Peyer's patch (tissue), 4 donors: ENCODE measurements at regions not wholly inside any gene's neighbourhood (a gene's known extent, or its start where the extent isn't known, plus 50 kb on each side); places are given as distances from the start of the nearest gene placed in this dataset.

ENCODE experiments used
- DNase-seq, 3 donors: peaks; one replicate each; pipeline ENCODE4 v3.0.0-alpha.2; 2017 to 2019
- H3K27ac ChIP-seq, 4 donors: fragments of 200-600 bp; sonication (generic); one replicate each; pipeline ENCODE4 v1.5.1; 2016 to 2019
- H3K27me3 ChIP-seq, 2 donors: fragments of 200-600 bp; sonication (generic); one replicate each; pipeline ENCODE4 v1.5.1; 2019
- H3K36me3 ChIP-seq, 3 donors: fragments of 200-600 bp; sonication (generic); one replicate each; pipeline ENCODE4 v1.5.1; 2016 to 2019
- H3K4me1 ChIP-seq, 4 donors: fragments of 200-600 bp; sonication (generic); one replicate each; pipeline ENCODE4 v1.5.1; 2016 to 2019
- H3K4me3 ChIP-seq, 4 donors: fragments of 200-600 bp; sonication (generic); 1 replicate in 3 of 4; 2 replicates in 1 of 4; pipeline ENCODE4 v1.5.1; 2016 to 2019; ENCODE audit warnings: mild to moderate bottlenecking in 1 of 4
- H3K9me3 ChIP-seq, 4 donors: fragments of 200-600 bp; sonication (generic); one replicate each; pipeline ENCODE4 v1.5.1; 2016 to 2019; ENCODE audit warnings: mild to moderate bottlenecking in 1 of 4
- CTCF ChIP-seq, 6 experiments: fragments of 450-650 bp in 4 of 6; fragments of 200-600 bp in 2 of 6; sonication (generic) in 1 of 6; IDR thresholded peaks; one replicate each; pipeline ENCODE4 v1.5.1; 2017 to 2019; ENCODE audit warnings: antibody characterized with exemption in 6 of 6, mild to moderate bottlenecking in 3 of 6, moderate library complexity in 1 of 6
- POLR2A ChIP-seq, 2 donors: fragments of 450-650 bp; IDR thresholded peaks; one replicate each; pipeline ENCODE4 v1.5.1; 2017; ENCODE audit warnings: antibody characterized with exemption in 2 of 2, mild to moderate bottlenecking in 2 of 2, moderate library complexity in 2 of 2

DNA sequence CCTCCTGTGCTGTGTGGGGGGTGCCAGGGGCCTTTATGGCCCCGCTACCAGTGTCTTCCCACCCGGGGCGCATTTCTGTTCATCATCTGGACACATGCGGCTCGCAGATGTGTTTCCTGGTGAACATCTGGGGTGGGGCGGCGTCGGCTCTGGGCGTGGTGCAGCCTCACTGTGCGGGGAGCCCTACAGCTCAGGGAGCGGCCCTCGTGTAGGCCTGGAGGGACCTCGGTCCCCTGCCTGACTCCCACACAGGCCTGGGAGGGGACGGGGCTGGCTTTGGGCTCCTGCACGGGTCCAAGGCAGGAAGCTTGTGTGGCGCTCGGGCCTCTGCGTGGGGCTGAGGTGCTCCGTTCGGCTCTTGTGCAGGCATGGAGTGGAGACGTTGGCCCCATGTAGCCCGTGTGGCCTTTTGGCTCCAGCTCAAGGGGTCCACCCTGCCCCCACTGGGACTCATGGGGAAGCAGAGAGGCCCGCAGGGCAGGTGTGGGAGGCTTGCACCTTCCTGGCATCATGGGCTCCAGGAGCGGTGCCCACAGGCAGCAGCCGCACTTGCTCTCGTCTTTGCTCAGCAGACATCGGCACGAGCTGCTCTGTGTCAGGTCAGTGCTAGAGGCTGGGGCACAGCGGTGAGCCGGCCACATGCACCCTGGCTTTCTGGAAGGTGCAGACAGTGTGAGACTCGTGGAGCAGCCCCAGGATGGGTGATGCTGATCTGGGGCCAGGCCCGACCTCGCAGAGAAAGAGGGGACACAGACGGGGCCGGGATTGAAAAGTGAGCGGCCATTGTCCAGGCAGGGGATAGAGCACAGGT, 90.1 kb upstream of the ACTRT2 start:
- no peaks in the 10 kb centered on the region for H3K27me3 ChIP-seq
- no peak for TF ChIP-seq POLR2A (IDR thresholded peaks at IDR 0.05)
- no peak for TF ChIP-seq CTCF (IDR thresholded peaks at IDR 0.05)
- DNase-seq: no peak

DNA sequence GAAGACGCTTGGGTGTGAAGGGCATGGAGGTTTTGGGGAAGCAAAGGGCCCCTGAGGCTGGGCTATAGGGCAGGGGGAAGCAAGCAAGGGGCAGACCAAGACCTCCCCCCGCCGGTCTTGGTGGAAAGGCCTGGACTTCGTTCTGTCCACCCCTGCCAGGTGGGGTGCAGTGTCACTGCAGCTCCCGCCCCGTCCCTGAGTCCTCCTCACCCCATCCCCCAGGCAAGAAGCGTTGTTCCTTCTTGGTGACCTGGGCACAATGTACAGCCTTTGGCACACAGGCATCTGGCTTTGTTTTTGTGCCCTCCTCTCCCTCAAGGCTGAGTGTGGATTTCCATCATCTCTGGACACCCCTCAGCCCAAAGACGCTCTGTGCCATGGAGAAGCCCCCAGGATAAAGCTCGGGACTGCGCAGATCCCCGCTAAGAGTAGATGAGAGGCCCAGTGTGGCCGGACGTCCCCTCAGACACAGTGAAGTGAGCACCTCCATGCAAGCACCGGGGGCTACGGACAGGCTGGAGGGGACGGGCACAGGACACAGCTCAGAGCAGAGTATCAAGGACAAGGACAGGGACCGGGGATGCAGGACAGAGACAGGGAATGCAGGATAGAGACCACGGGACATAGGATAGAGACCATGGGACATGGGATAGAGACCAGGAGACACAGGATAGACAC, 89.4 kb upstream of the ACTRT2 start:
- TF ChIP-seq CTCF (IDR thresholded peaks at IDR 0.05) (no peak), POLR2A (IDR thresholded peaks at IDR 0.05) (no peak)

More for the DNA sequence above, 90.1 kb upstream of the ACTRT2 start:
- no peak overlapping the region for H3K27ac ChIP-seq
- H3K36me3 ChIP-seq: no peaks in the 10 kb centered on the region
- H3K4me1 ChIP-seq: no peaks in the 10 kb centered on the region
- no peaks in the 10 kb centered on the region for H3K9me3 ChIP-seq
- no peak overlapping the region for H3K4me3 ChIP-seq

GRCh38 chr1:2932671-2933350, 88.5 kb upstream of the ACTRT2 start:
- Histone ChIP-seq H3K9me3 (no peaks in the 10 kb centered on the region), H3K4me1 (no peaks in the 10 kb centered on the region), H3K27ac (no peak overlapping the region), H3K36me3 (no peaks in the 10 kb centered on the region), H3K4me3 (no peak overlapping the region), H3K27me3 (no peaks in the 10 kb centered on the region)
- no peak for DNase-seq
- TF ChIP-seq CTCF (IDR thresholded peaks at IDR 0.05): no peak
- no peak for TF ChIP-seq POLR2A (IDR thresholded peaks at IDR 0.05)

More for the DNA sequence above, 89.4 kb upstream of the ACTRT2 start:
- Histone ChIP-seq H3K4me3 (no peak overlapping the region), H3K27ac (no peak overlapping the region), H3K36me3 (no peaks in the 10 kb centered on the region), H3K27me3 (no peaks in the 10 kb centered on the region), H3K9me3 (no peaks in the 10 kb centered on the region), H3K4me1 (no peaks in the 10 kb centered on the region)
- DNase-seq: no peak

GRCh38 chr1:2933431-2934155, 87.7 kb upstream of the ACTRT2 start:
- no peak for TF ChIP-seq CTCF (IDR thresholded peaks at IDR 0.05)
- TF ChIP-seq POLR2A (IDR thresholded peaks at IDR 0.05): no peak
- Histone ChIP-seq H3K27ac (no peak overlapping the region), H3K27me3 (no peaks in the 10 kb centered on the region), H3K4me3 (no peak overlapping the region), H3K9me3 (no peaks in the 10 kb centered on the region), H3K4me1 (no peaks in the 10 kb centered on the region), H3K36me3 (no peaks in the 10 kb centered on the region)
- DNase-seq: no peak

DNA sequence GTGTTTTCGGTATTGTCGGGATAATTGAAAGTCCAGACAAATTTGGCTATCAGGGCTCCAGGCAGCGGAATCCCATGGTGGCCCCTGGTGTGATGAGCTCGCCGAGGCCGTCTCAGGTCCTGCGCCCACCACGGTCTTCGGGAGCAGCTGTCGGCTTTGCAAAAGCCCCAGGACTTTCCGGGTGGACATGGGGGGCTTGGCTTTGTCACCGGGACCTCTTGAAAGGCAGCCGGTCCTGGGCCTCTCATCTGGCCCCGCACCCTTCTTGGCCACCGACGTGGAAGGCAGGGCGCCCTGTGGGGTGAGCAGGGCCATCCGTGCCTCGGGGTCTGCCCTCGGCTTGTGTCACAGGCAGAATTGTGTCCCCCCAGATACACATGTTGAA, 87.1 kb upstream of the ACTRT2 start:
- no peak overlapping the region for H3K27ac ChIP-seq
- DNase-seq: no peak
- H3K27me3 ChIP-seq: no peaks in the 10 kb centered on the region
- no peak overlapping the region for H3K4me3 ChIP-seq
- H3K36me3 ChIP-seq: no peaks in the 10 kb centered on the region
- no peaks in the 10 kb centered on the region for H3K9me3 ChIP-seq
- TF ChIP-seq POLR2A (IDR thresholded peaks at IDR 0.05) (no peak), CTCF (IDR thresholded peaks at IDR 0.05) (no peak)
- H3K4me1 ChIP-seq: no peaks in the 10 kb centered on the region
